Mucosa of stomach (tissue), 1 donor: ENCODE measurements at regions not wholly inside any gene's neighbourhood (a gene's known extent, or its start where the extent isn't known, plus 50 kb on each side); places are given as distances from the start of the nearest gene placed in this dataset.
"Not testable (repeated sequence)": the region's sequence is repeated elsewhere in the genome, so short reads cannot be mapped to it uniquely, and the experiment has no call there.

ENCODE experiments used
- H3K27me3 ChIP-seq: one replicate; pipeline ENCODE4 v1.7.0; 2013; ENCODE audit warnings: mild to moderate bottlenecking, low read length; ENCODE audit not compliant: control insufficient read depth, insufficient read depth
- H3K36me3 ChIP-seq: one replicate; pipeline ENCODE4 v1.7.0; 2013; ENCODE audit warnings: low read length; ENCODE audit not compliant: control insufficient read depth, insufficient read depth
- H3K4me1 ChIP-seq: one replicate; pipeline ENCODE4 v1.7.0; 2013; ENCODE audit warnings: mild to moderate bottlenecking, low read length; ENCODE audit not compliant: control insufficient read depth, insufficient read depth
- H3K4me3 ChIP-seq: one replicate; pipeline ENCODE4 v1.7.0; 2013; ENCODE audit warnings: low read length
- H3K9ac ChIP-seq: one replicate; pipeline ENCODE4 v1.7.0; 2013; ENCODE audit warnings: mild to moderate bottlenecking, low read length, moderate library complexity
- H3K9me3 ChIP-seq: one replicate; pipeline ENCODE4 v1.7.0; 2013; ENCODE audit warnings: mild to moderate bottlenecking, low read length, moderate library complexity; ENCODE audit not compliant: control insufficient read depth
- donor health status: Pancreatic carcinoma.

DNA sequence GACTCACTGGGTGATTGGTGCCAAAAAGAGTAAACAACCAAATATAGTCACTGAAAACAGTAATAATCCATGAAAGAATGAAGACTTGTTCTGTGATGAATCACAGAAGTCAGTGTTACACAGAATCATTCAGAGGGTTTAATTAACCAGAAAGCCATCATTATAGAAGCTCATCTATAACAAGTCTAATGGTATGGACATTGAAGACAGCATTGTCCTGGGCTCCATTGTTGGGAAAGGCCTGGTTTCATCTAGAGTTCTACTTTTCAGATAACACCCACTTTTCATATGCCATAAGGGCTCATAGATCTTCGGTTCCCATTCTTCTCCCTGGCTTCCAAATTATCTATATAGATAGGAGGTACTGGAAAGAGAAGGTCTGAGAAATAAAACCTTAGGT, 80.3 kb upstream of the ZWINT start:
- H3K4me1 ChIP-seq, H3K9me3 ChIP-seq, H3K27me3 ChIP-seq, H3K9ac ChIP-seq, H3K4me3 ChIP-seq, H3K36me3 ChIP-seq: not testable (repeated sequence)
